GM12878 (cell line): ENCODE measurements at regions not wholly inside any gene's neighbourhood (a gene's known extent, or its start where the extent isn't known, plus 50 kb on each side); places are given as distances from the start of the nearest gene placed in this dataset.

Experiments
- EZH2 ChIP-seq: IDR thresholded peaks from 2 replicates; pipeline ENCODE4 v1.6.1; 2012; ENCODE audit warnings: low read depth, mild to moderate bottlenecking, control low read depth, inconsistent platforms, low read length, borderline replicate concordance; ENCODE audit not compliant: control insufficient read depth
- HDGF ChIP-seq: fragments of 450-650 bp; IDR thresholded peaks from 2 replicates; pipeline ENCODE4 v1.6.1; 2016; ENCODE audit warnings: antibody characterized with exemption
- KDM1A ChIP-seq: fragments of 200-600 bp; sonication (generic); IDR thresholded peaks from 2 replicates; pipeline ENCODE4 v1.6.1; 2016; ENCODE audit warnings: borderline replicate concordance
- POLR2A ChIP-seq: IDR thresholded peaks from 2 replicates; pipeline ENCODE4 v1.6.1; 2011; ENCODE audit warnings: low read depth, mild to moderate bottlenecking, low read length
- POLR2AphosphoS5 ChIP-seq: IDR thresholded peaks from 2 replicates; pipeline ENCODE4 v1.6.1; 2011; ENCODE audit warnings: mild to moderate bottlenecking, low read length, inconsistent platforms
- STAT3 ChIP-seq: IDR thresholded peaks from 2 replicates; pipeline ENCODE4 v1.6.1; 2011; ENCODE audit warnings: low read depth, low read length, improper control_type of control experiment
- YBX1 ChIP-seq: fragments of 450-650 bp; IDR thresholded peaks from 2 replicates; pipeline ENCODE4 v1.6.1; 2016; ENCODE audit warnings: antibody characterized with exemption
- ZSCAN29 ChIP-seq: fragments of 450-650 bp; IDR thresholded peaks from 2 replicates; pipeline ENCODE4 v1.6.1; 2017; ENCODE audit warnings: mild to moderate bottlenecking, moderate library complexity
- TF ChIP-seq, protein P1 (sequence below): IDR thresholded peaks from 2 replicates; pipeline ENCODE4 v1.6.1; 2012; ENCODE audit warnings: low read depth, low read length, improper control_type of control experiment
- TF ChIP-seq, protein P2 (sequence below), 3 experiments: IDR thresholded peaks in 2 of 3; conservative IDR thresholded peaks in 1 of 3; 2 replicates each; pipeline ENCODE4 v1.5.1; 2011; ENCODE audit warnings: low read depth in 3 of 3, low read length in 3 of 3, mild to moderate bottlenecking in 3 of 3, control low read depth in 2 of 3, moderate library complexity in 2 of 3, inconsistent platforms in 1 of 3, mixed read lengths in 1 of 3; ENCODE audit not compliant: control insufficient read depth in 2 of 3, insufficient read depth in 1 of 3; ENCODE audit errors: extremely low read depth in 1 of 3
- TF ChIP-seq, protein P3 (sequence below): IDR thresholded peaks from 2 replicates; pipeline ENCODE4 v1.6.1; 2011; ENCODE audit warnings: mild to moderate bottlenecking, low read depth, low read length, moderate library complexity; ENCODE audit not compliant: insufficient replicate concordance
- TF ChIP-seq, protein P4 (sequence below): fragments of 450-650 bp; IDR thresholded peaks from 2 replicates; pipeline ENCODE4 v1.6.1; 2017; ENCODE audit warnings: mild to moderate bottlenecking, moderate library complexity
- TF ChIP-seq, protein P5 (sequence below): fragments of 450-650 bp; formaldehyde crosslinking; IDR thresholded peaks from 2 replicates; pipeline ENCODE4 v1.5.0; 2022; ENCODE audit warnings: mild to moderate bottlenecking, missing genetic modification characterization
- TF ChIP-seq, protein P6 (sequence below): fragments of 450-650 bp; IDR thresholded peaks from 2 replicates; pipeline ENCODE4 v1.6.1; 2017; ENCODE audit warnings: antibody characterized with exemption, mild to moderate bottlenecking, moderate library complexity

DNA sequence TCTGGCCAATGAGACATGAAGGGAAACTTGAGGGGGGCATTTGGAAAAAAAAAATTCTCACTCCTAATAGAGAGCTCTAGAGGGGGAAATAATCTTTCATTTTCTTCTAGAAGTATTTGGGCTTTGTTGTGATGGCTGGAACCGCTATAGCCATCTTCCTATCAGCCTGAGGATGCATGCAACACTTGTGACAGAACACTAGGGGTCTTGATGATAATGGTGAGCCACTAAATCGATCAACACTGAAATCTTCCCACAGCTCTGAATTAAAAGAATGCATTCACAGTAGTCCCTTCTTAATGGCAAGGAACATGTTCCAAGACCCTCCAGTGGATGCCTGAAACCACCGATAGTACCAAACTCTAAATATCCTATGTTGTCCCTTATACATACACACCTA, 325.3 kb downstream of the LNPK start:
- TF ChIP-seq, protein P1, sequence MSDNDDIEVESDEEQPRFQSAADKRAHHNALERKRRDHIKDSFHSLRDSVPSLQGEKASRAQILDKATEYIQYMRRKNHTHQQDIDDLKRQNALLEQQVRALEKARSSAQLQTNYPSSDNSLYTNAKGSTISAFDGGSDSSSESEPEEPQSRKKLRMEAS, result no peak
- TF ChIP-seq EZH2, result no peak
- TF ChIP-seq, protein P2, sequence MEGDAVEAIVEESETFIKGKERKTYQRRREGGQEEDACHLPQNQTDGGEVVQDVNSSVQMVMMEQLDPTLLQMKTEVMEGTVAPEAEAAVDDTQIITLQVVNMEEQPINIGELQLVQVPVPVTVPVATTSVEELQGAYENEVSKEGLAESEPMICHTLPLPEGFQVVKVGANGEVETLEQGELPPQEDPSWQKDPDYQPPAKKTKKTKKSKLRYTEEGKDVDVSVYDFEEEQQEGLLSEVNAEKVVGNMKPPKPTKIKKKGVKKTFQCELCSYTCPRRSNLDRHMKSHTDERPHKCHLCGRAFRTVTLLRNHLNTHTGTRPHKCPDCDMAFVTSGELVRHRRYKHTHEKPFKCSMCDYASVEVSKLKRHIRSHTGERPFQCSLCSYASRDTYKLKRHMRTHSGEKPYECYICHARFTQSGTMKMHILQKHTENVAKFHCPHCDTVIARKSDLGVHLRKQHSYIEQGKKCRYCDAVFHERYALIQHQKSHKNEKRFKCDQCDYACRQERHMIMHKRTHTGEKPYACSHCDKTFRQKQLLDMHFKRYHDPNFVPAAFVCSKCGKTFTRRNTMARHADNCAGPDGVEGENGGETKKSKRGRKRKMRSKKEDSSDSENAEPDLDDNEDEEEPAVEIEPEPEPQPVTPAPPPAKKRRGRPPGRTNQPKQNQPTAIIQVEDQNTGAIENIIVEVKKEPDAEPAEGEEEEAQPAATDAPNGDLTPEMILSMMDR (IDR thresholded peaks at IDR 0.05 in 2 of 3, conservative IDR thresholded peaks at IDR 0.05 in 1 of 3; ENCODE audit: control insufficient read depth in 2 of 3, extremely low read depth in 1 of 3, insufficient read depth in 1 of 3, low read depth in 3 of 3, low read length in 3 of 3), result no peak
- no peak for TF ChIP-seq POLR2AphosphoS5
- TF ChIP-seq HDGF, result no peak
- TF ChIP-seq, protein P3, sequence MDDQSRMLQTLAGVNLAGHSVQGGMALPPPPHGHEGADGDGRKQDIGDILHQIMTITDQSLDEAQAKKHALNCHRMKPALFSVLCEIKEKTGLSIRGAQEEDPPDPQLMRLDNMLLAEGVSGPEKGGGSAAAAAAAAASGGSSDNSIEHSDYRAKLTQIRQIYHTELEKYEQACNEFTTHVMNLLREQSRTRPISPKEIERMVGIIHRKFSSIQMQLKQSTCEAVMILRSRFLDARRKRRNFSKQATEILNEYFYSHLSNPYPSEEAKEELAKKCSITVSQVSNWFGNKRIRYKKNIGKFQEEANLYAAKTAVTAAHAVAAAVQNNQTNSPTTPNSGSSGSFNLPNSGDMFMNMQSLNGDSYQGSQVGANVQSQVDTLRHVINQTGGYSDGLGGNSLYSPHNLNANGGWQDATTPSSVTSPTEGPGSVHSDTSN, result no peak
- no peak for TF ChIP-seq POLR2A
- TF ChIP-seq, protein P4, sequence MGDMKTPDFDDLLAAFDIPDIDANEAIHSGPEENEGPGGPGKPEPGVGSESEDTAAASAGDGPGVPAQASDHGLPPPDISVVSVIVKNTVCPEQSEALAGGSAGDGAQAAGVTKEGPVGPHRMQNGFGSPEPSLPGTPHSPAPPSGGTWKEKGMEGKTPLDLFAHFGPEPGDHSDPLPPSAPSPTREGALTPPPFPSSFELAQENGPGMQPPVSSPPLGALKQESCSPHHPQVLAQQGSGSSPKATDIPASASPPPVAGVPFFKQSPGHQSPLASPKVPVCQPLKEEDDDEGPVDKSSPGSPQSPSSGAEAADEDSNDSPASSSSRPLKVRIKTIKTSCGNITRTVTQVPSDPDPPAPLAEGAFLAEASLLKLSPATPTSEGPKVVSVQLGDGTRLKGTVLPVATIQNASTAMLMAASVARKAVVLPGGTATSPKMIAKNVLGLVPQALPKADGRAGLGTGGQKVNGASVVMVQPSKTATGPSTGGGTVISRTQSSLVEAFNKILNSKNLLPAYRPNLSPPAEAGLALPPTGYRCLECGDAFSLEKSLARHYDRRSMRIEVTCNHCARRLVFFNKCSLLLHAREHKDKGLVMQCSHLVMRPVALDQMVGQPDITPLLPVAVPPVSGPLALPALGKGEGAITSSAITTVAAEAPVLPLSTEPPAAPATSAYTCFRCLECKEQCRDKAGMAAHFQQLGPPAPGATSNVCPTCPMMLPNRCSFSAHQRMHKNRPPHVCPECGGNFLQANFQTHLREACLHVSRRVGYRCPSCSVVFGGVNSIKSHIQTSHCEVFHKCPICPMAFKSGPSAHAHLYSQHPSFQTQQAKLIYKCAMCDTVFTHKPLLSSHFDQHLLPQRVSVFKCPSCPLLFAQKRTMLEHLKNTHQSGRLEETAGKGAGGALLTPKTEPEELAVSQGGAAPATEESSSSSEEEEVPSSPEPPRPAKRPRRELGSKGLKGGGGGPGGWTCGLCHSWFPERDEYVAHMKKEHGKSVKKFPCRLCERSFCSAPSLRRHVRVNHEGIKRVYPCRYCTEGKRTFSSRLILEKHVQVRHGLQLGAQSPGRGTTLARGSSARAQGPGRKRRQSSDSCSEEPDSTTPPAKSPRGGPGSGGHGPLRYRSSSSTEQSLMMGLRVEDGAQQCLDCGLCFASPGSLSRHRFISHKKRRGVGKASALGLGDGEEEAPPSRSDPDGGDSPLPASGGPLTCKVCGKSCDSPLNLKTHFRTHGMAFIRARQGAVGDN, result no peak
- TF ChIP-seq, protein P5, sequence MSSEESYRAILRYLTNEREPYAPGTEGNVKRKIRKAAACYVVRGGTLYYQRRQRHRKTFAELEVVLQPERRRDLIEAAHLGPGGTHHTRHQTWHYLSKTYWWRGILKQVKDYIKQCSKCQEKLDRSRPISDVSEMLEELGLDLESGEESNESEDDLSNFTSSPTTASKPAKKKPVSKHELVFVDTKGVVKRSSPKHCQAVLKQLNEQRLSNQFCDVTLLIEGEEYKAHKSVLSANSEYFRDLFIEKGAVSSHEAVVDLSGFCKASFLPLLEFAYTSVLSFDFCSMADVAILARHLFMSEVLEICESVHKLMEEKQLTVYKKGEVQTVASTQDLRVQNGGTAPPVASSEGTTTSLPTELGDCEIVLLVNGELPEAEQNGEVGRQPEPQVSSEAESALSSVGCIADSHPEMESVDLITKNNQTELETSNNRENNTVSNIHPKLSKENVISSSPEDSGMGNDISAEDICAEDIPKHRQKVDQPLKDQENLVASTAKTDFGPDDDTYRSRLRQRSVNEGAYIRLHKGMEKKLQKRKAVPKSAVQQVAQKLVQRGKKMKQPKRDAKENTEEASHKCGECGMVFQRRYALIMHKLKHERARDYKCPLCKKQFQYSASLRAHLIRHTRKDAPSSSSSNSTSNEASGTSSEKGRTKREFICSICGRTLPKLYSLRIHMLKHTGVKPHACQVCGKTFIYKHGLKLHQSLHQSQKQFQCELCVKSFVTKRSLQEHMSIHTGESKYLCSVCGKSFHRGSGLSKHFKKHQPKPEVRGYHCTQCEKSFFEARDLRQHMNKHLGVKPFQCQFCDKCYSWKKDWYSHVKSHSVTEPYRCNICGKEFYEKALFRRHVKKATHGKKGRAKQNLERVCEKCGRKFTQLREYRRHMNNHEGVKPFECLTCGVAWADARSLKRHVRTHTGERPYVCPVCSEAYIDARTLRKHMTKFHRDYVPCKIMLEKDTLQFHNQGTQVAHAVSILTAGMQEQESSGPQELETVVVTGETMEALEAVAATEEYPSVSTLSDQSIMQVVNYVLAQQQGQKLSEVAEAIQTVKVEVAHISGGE, result no peak
- no peak for TF ChIP-seq KDM1A
- TF ChIP-seq ZSCAN29, result no peak
- TF ChIP-seq YBX1, result no peak
- TF ChIP-seq, protein P6, sequence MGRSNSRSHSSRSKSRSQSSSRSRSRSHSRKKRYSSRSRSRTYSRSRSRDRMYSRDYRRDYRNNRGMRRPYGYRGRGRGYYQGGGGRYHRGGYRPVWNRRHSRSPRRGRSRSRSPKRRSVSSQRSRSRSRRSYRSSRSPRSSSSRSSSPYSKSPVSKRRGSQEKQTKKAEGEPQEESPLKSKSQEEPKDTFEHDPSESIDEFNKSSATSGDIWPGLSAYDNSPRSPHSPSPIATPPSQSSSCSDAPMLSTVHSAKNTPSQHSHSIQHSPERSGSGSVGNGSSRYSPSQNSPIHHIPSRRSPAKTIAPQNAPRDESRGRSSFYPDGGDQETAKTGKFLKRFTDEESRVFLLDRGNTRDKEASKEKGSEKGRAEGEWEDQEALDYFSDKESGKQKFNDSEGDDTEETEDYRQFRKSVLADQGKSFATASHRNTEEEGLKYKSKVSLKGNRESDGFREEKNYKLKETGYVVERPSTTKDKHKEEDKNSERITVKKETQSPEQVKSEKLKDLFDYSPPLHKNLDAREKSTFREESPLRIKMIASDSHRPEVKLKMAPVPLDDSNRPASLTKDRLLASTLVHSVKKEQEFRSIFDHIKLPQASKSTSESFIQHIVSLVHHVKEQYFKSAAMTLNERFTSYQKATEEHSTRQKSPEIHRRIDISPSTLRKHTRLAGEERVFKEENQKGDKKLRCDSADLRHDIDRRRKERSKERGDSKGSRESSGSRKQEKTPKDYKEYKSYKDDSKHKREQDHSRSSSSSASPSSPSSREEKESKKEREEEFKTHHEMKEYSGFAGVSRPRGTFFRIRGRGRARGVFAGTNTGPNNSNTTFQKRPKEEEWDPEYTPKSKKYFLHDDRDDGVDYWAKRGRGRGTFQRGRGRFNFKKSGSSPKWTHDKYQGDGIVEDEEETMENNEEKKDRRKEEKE, result no peak
- no peak for TF ChIP-seq STAT3
